NCI-H1417 treated with DMSO at 0.1 percent for 48 hours (cell line): ENCODE measurements at regions not wholly inside any gene's neighbourhood (a gene's known extent, or its start where the extent isn't known, plus 50 kb on each side); places are given as distances from the start of the nearest gene placed in this dataset.
"Not testable (repeated sequence)": the region's sequence is repeated elsewhere in the genome, so short reads cannot be mapped to it uniquely, and the experiment has no call there.

ENCODE experiments used
- DNase-seq: peaks from one replicate; lab custom pipeline; 2025; lab: John Stamatoyannopoulos, UW

DNA sequence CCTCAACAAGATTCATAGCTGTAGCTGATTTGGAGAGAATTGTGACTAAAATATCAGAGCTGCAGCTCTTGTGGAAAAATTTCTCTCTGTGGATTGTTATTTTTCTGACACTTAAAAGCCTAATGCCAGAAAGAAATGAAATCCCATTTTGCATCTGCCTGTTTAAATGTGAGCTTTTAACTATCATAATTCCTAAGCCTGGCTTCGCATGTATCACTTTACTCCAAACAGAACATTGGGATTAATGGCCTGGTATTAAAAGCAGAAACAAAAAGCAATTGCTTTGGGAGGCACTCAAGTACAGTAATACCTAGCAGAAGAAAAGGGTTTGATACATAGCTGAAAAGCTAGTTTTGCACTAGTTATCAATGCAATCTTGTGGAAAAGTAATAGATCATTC is 164.2 kb upstream of the FSHR start:
- no peak for DNase-seq

- no peak for DNase-seq
These were observed 155.1 kb upstream of the FSHR start for GRCh38 chr2:49309461-49309860.

DNA sequence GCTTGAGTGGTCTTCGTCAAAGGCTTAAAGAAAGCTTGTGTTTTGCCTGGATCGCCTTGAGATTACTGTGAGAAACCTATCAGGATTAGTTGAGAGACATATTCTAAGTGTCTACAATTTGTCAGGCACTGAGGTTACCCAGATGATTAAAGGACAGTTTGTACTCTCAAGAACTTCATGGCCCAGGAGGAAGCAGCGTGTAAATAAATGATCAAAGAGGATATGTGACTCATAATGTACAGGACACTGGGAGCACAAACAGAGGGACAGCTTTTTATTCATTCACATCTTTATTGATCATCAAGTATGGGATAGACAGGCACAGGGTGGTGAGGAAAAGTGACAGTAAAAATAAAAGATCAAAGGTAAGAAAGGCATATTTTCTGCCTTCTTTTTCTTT is 152.6 kb upstream of the FSHR start:
- no peak for DNase-seq

DNA sequence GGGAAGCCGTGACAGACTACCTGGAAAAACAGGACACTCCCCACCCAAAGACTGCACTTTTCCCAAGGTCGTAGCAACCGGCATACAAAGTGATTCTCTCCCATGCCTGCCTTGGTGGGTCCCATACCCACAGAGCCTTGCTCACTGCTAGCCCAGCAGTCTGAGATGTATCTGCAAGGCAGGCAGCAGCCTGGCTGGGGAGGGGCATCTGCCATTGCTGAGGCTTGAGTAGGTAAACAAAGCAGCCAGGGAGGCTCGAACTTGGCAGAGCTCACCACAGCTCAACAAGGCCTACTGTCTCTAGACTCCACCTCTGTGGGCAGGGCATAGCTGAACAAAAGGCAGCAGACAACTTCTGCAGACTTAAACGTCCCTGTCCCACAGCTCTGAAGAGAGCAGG is 144.4 kb upstream of the FSHR start:
- DNase-seq: not testable (repeated sequence)

DNA sequence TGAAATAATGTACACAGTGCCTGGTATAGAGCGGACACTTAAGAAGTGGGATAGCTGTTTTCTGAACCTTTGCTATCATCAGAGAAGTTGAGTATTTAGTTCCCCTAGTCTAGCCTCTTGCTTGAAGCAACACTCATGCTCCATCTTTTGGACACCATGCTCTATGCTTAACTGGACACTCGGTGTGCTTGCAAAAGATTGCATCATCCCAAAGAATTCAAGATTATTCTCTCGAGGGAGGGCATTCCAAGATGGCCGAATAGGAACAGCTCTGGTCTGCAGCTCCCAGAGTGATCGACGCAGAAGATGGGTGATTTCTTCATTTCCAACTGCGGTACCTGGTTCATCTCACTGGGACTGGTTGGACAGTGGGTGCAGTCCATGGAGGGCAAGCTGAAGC is 143.9 kb upstream of the FSHR start:
- DNase-seq: no peak

- DNase-seq: no peak
These were observed 142.0 kb upstream of the FSHR start for GRCh38 chr2:49296107-49296867.

GRCh38 chr2:49294225-49294624 is 139.9 kb upstream of the FSHR start:
- no peak for DNase-seq

DNA sequence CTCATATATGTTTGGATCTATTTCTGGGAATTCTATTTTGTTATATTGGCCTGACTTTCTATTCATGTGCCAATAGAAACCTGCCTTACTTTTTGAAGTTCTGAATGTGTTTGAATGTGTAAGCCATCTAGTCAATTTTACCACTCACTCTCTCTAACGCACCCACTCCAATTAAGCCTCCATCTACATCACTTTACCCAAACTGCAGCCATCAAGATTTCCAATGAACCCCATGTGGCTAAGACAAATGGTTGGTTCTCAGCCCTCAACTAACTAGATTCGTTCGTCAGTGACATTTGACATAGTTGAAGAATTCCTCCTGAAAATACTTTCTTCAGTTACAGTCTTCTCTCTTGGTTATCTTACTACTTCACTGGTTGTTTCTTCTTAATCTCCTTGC is 137.3 kb upstream of the FSHR start:
- DNase-seq: no peak

DNA sequence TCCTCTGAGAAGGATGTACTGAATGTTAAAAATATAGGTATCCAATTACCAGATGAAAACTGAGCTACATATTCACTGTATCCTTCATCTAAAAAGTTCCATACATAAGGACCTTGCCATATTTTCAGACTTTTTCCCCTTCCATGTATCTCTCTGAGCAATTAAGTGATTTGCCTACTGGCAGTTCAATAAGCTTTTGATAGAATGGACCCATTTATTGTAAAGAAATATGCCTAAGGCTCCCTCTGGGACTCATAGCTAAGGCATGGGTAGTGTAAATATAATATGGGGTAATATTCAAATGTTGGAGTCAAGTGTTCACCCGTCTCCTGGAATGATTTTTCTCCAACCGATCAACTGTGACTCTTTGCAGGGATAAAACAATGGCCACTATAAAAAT is 135.4 kb upstream of the FSHR start:
- no peak for DNase-seq

GRCh38 chr2:49288902-49289700 is 134.8 kb upstream of the FSHR start:
- DNase-seq: no peak

DNA sequence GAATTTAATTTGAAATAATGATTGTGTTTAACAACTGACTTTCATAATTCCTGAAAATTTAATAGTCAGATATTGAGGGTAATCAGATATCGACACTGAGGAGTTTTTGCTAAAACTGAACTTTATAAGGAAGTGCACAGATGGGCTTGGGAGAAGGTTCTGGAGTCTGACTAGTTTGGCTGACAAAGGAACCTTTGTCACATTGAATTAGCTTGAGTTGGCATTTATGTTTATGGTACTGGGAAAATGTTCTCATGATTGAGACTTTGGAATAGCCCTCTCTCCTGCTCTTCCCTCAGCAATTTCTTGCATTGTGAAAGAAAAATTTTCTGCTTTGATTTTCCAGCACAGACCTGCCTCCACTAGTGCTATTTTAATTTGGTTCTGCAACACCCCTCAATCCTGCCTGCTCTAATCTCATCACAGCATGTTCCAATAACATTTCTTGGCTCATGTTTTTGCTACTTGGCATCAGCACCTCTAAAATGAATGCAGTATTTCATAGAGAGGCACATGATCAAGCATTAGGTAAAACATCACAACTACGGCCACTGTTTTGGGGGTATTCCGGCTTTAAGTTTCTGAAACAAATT is 133.9 kb upstream of the FSHR start:
- DNase-seq: no peak

- no peak for DNase-seq
These were observed 132.4 kb upstream of the FSHR start for GRCh38 chr2:49286726-49287125.

- no peak for DNase-seq
These were observed 131.7 kb upstream of the FSHR start for GRCh38 chr2:49286045-49286444.

GRCh38 chr2:49278561-49278960 is 124.2 kb upstream of the FSHR start:
- no peak for DNase-seq

DNA sequence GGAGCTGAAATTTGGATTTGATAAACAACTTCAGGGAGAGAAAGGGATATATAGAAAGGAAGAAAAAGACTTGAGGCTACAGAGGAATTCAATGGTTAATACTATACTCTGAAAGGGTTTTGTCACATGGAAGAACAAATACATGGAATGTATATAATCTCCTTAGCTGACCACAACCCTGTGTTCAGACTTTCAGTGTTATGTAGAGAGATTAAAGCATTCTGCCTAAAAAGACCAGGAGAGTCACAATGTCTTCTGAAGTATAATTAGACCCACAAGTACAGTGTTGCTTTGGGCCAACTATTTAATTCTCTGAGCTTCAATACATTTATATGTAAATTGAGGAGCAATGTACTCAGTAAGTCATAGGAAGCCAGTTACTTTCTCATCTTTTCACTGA is 123.8 kb upstream of the FSHR start:
- DNase-seq: no peak

- no peak for DNase-seq
These were observed 116.8 kb upstream of the FSHR start for GRCh38 chr2:49271060-49271606.

GRCh38 chr2:49270091-49270490 is 115.8 kb upstream of the FSHR start:
- DNase-seq: no peak

- no peak for DNase-seq
These were observed 111.2 kb upstream of the FSHR start for GRCh38 chr2:49265471-49265870.

GRCh38 chr2:49262801-49263560 is 108.7 kb upstream of the FSHR start:
- DNase-seq: no peak

GRCh38 chr2:49261781-49262180 is 107.5 kb upstream of the FSHR start:
- DNase-seq: peak; percentile 89

DNA sequence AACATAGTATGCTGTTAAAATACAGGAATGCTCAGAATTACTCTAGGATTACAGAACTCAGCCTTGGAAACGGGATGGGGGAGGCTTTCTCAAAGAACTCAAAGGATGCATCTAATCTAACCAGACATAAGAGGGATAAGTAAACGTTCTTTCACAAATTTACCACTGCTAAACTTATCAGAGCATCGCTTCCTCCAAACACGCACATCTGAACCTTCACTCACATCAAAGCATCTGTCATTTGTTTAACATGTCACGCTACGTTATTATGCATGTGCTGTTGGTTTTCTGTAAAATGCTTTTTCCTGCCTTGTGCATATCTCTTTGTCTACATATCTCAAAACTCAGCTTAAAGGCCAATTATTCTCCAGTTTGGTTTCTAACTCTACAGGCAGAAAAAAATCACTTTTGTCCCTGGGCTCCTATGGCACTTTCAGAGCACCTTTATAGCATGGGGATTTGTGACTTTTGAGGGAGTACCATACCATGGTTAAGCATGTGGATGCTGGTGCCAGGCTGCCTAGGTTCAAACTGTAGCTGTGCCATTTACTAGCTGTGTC is 106.7 kb upstream of the FSHR start:
- no peak for DNase-seq

DNA sequence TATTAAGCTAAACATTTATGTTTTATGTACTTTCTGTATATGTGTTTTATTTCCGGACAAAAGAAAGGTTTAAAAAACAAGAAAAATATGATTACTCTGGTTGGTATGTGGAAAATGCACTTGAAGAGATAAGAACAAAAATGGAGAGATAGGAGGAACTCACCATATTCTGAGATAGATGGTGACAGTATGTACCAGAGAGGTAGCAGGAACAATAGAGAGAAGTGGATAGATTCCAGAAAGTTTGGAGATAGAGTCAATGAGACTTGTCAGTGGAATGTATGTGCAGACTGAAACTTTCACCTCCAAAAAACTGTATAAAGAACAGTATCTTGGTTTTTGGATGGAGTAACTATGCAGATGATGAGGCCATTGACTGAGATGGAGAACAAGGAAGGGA is 105.6 kb upstream of the FSHR start:
- no peak for DNase-seq
